ENCODE measurements at regions not wholly inside any gene's neighbourhood (a gene's known extent, or its start where the extent isn't known, plus 50 kb on each side); places are given as distances from the start of the nearest gene placed in this dataset.

GRCh38 chr21:43364261-43364510 lies 62.7 kb downstream of the SIK1 start:
- no peak overlapping the region for H3K4me3 ChIP-seq (ENCODE audit: low read depth, low read length)
- DNase-seq (ENCODE audit: low read depth), result no peak

- H3K4me3 ChIP-seq (ENCODE audit: low read depth, low read length), result no peak overlapping the region
- DNase-seq (ENCODE audit: low read depth), result no peak
These were observed 63.2 kb downstream of the SIK1 start for GRCh38 chr21:43363506-43364260.

- no peak for DNase-seq (ENCODE audit: low read depth)
- no peak overlapping the region for H3K4me3 ChIP-seq (ENCODE audit: low read depth, low read length)
These were observed 64.0 kb downstream of the SIK1 start for GRCh38 chr21:43362915-43363314.

GRCh38 chr21:43362321-43362791 lies 64.6 kb downstream of the SIK1 start:
- H3K4me3 ChIP-seq (ENCODE audit: low read depth, low read length), result peak overlapping the region; percentile 21
- peak; percentile 80 for DNase-seq (ENCODE audit: low read depth)

GRCh38 chr21:43361493-43362296 lies 65.2 kb downstream of the SIK1 start:
- H3K4me3 ChIP-seq (ENCODE audit: low read depth, low read length), result peak overlapping the region; percentile 21
- no peak for DNase-seq (ENCODE audit: low read depth)

GRCh38 chr21:43361127-43361492 lies 65.8 kb downstream of the SIK1 start:
- DNase-seq (ENCODE audit: low read depth), result no peak
- H3K4me3 ChIP-seq (ENCODE audit: low read depth, low read length), result no peak overlapping the region

GRCh38 chr21:43360441-43361126 lies 66.3 kb downstream of the SIK1 start:
- H3K4me3 ChIP-seq (ENCODE audit: low read depth, low read length), result no peak overlapping the region
- no peak for DNase-seq (ENCODE audit: low read depth)

- no peak for DNase-seq (ENCODE audit: low read depth)
- H3K4me3 ChIP-seq (ENCODE audit: low read depth, low read length), result no peak overlapping the region
These were observed 67.8 kb downstream of the SIK1 start for GRCh38 chr21:43358940-43359822.

GRCh38 chr21:43357715-43358430 lies 69.1 kb downstream of the SIK1 start:
- H3K4me3 ChIP-seq (ENCODE audit: low read depth, low read length), result no peak overlapping the region
- DNase-seq (ENCODE audit: low read depth), result no peak

GRCh38 chr21:43355925-43356289 lies 71.0 kb downstream of the SIK1 start:
- no peak overlapping the region for H3K4me3 ChIP-seq (ENCODE audit: low read depth, low read length)
- DNase-seq (ENCODE audit: low read depth), result no peak

- no peak overlapping the region for H3K4me3 ChIP-seq (ENCODE audit: low read depth, low read length)
- no peak for DNase-seq (ENCODE audit: low read depth)
These were observed 71.5 kb downstream of the SIK1 start for GRCh38 chr21:43355266-43355924.

- no peak for DNase-seq (ENCODE audit: low read depth)
- H3K4me3 ChIP-seq (ENCODE audit: low read depth, low read length), result no peak overlapping the region
These were observed 72.3 kb downstream of the SIK1 start for GRCh38 chr21:43354666-43355065.

- DNase-seq (ENCODE audit: low read depth), result no peak
These were observed 72.9 kb downstream of the SIK1 start for GRCh38 chr21:43354026-43354420.

GRCh38 chr21:43353282-43354025 lies 73.5 kb downstream of the SIK1 start:
- DNase-seq (ENCODE audit: low read depth), result no peak
- H3K4me3 ChIP-seq (ENCODE audit: low read depth, low read length), result no peak overlapping the region

More at GRCh38 chr21:43354026-43354420, 72.9 kb downstream of the SIK1 start:
- H3K4me3 ChIP-seq (ENCODE audit: low read depth, low read length), result no peak overlapping the region

GRCh38 chr21:43352568-43353281 lies 74.2 kb downstream of the SIK1 start:
- DNase-seq (ENCODE audit: low read depth), result no peak
- H3K4me3 ChIP-seq (ENCODE audit: low read depth, low read length), result no peak overlapping the region

- no peak for DNase-seq (ENCODE audit: low read depth)
- H3K4me3 ChIP-seq (ENCODE audit: low read depth, low read length), result no peak overlapping the region
These were observed 74.8 kb downstream of the SIK1 start for GRCh38 chr21:43352154-43352537.

GRCh38 chr21:43351501-43352153 lies 75.3 kb downstream of the SIK1 start:
- DNase-seq (ENCODE audit: low read depth), result no peak
- no peak overlapping the region for H3K4me3 ChIP-seq (ENCODE audit: low read depth, low read length)

Measured in skeletal muscle cell (primary cell).